ENCODE measurements at regions not wholly inside any gene's neighbourhood (a gene's known extent, or its start where the extent isn't known, plus 50 kb on each side); places are given as distances from the start of the nearest gene placed in this dataset.

- Histone ChIP-seq H3K4me3 (ENCODE audit: insufficient read depth, low read depth, low read length) (no peak overlapping the region), H3K27ac (ENCODE audit: insufficient read depth, low read depth, low read length, poor library complexity, severe bottlenecking) (no peak overlapping the region), H3K27me3 (ENCODE audit: control insufficient read depth, insufficient read depth, low read length, poor library complexity, severe bottlenecking) (no peaks in the 10 kb centered on the region), H3K9me3 (ENCODE audit: control insufficient read depth, low read length) (no peaks in the 10 kb centered on the region), H3K36me3 (ENCODE audit: control insufficient read depth, insufficient read depth, low read length) (no peaks in the 10 kb centered on the region), H3K4me1 (ENCODE audit: control insufficient read depth, insufficient read depth, low read length) (no peaks in the 10 kb centered on the region)
- WGBS, 2 experiments, result 65 to 76% methylated on average over 2 to 3 of the region's 3 CpGs
Measured at GRCh38 chr4:164488114-164488513, 265.8 kb upstream of the SMIM31 start.

GRCh38 chr4:164501074-164501473, 252.9 kb upstream of the SMIM31 start:
- H3K36me3 ChIP-seq (ENCODE audit: control insufficient read depth, insufficient read depth, low read length), result no peaks in the 10 kb centered on the region
- no peak overlapping the region for H3K4me3 ChIP-seq (ENCODE audit: insufficient read depth, low read depth, low read length)
- no peaks in the 10 kb centered on the region for H3K4me1 ChIP-seq (ENCODE audit: control insufficient read depth, insufficient read depth, low read length)
- no peaks in the 10 kb centered on the region for H3K9me3 ChIP-seq (ENCODE audit: control insufficient read depth, low read length)
- no peak overlapping the region for H3K27ac ChIP-seq (ENCODE audit: insufficient read depth, low read depth, low read length, poor library complexity, severe bottlenecking)
- H3K27me3 ChIP-seq (ENCODE audit: control insufficient read depth, insufficient read depth, low read length, poor library complexity, severe bottlenecking), result no peaks in the 10 kb centered on the region

GRCh38 chr4:164503874-164504273, 250.1 kb upstream of the SMIM31 start:
- 92 to 97% methylated on average over 3 of the region's 3 CpGs for WGBS, 2 experiments
- no peaks in the 10 kb centered on the region for H3K27me3 ChIP-seq (ENCODE audit: control insufficient read depth, insufficient read depth, low read length, poor library complexity, severe bottlenecking)
- H3K36me3 ChIP-seq (ENCODE audit: control insufficient read depth, insufficient read depth, low read length), result no peaks in the 10 kb centered on the region
- no peaks in the 10 kb centered on the region for H3K4me1 ChIP-seq (ENCODE audit: control insufficient read depth, insufficient read depth, low read length)
- H3K27ac ChIP-seq (ENCODE audit: insufficient read depth, low read depth, low read length, poor library complexity, severe bottlenecking), result no peak overlapping the region
- H3K4me3 ChIP-seq (ENCODE audit: insufficient read depth, low read depth, low read length), result no peak overlapping the region
- H3K9me3 ChIP-seq (ENCODE audit: control insufficient read depth, low read length), result no peaks in the 10 kb centered on the region

GRCh38 chr4:164508097-164508496, 245.8 kb upstream of the SMIM31 start:
- 85 to 92% methylated on average over 2 to 3 of the region's 3 CpGs for WGBS, 2 experiments
- no peaks in the 10 kb centered on the region for H3K27me3 ChIP-seq (ENCODE audit: control insufficient read depth, insufficient read depth, low read length, poor library complexity, severe bottlenecking)

GRCh38 chr4:164508771-164509170, 245.2 kb upstream of the SMIM31 start:
- Histone ChIP-seq H3K36me3 (ENCODE audit: control insufficient read depth, insufficient read depth, low read length) (no peaks in the 10 kb centered on the region), H3K4me3 (ENCODE audit: insufficient read depth, low read depth, low read length) (no peak overlapping the region), H3K27ac (ENCODE audit: insufficient read depth, low read depth, low read length, poor library complexity, severe bottlenecking) (no peak overlapping the region), H3K27me3 (ENCODE audit: control insufficient read depth, insufficient read depth, low read length, poor library complexity, severe bottlenecking) (no peaks in the 10 kb centered on the region), H3K9me3 (ENCODE audit: control insufficient read depth, low read length) (no peaks in the 10 kb centered on the region), H3K4me1 (ENCODE audit: control insufficient read depth, insufficient read depth, low read length) (no peaks in the 10 kb centered on the region)
- 80 to 86% methylated on average over 1 of the region's 1 CpG for WGBS, 2 experiments

More at GRCh38 chr4:164508097-164508496, 245.8 kb upstream of the SMIM31 start:
- no peak overlapping the region for H3K27ac ChIP-seq (ENCODE audit: insufficient read depth, low read depth, low read length, poor library complexity, severe bottlenecking)
- H3K36me3 ChIP-seq (ENCODE audit: control insufficient read depth, insufficient read depth, low read length), result no peaks in the 10 kb centered on the region
- no peak overlapping the region for H3K4me3 ChIP-seq (ENCODE audit: insufficient read depth, low read depth, low read length)
- H3K9me3 ChIP-seq (ENCODE audit: control insufficient read depth, low read length), result no peaks in the 10 kb centered on the region
- no peaks in the 10 kb centered on the region for H3K4me1 ChIP-seq (ENCODE audit: control insufficient read depth, insufficient read depth, low read length)

- Histone ChIP-seq H3K4me3 (ENCODE audit: insufficient read depth, low read depth, low read length) (no peak overlapping the region), H3K36me3 (ENCODE audit: control insufficient read depth, insufficient read depth, low read length) (no peaks in the 10 kb centered on the region), H3K27me3 (ENCODE audit: control insufficient read depth, insufficient read depth, low read length, poor library complexity, severe bottlenecking) (no peaks in the 10 kb centered on the region), H3K4me1 (ENCODE audit: control insufficient read depth, insufficient read depth, low read length) (no peaks in the 10 kb centered on the region), H3K9me3 (ENCODE audit: control insufficient read depth, low read length) (no peaks in the 10 kb centered on the region), H3K27ac (ENCODE audit: insufficient read depth, low read depth, low read length, poor library complexity, severe bottlenecking) (no peak overlapping the region)
- WGBS, 2 experiments, result 77 to 80% methylated on average over 3 of the region's 3 CpGs
Measured at GRCh38 chr4:164509951-164510350, 244.0 kb upstream of the SMIM31 start.

- H3K9me3 ChIP-seq (ENCODE audit: control insufficient read depth, low read length), result no peaks in the 10 kb centered on the region
- H3K27me3 ChIP-seq (ENCODE audit: control insufficient read depth, insufficient read depth, low read length, poor library complexity, severe bottlenecking), result no peaks in the 10 kb centered on the region
- 87 to 94% methylated on average over 2 of the region's 2 CpGs for WGBS, 2 experiments
- no peak overlapping the region for H3K27ac ChIP-seq (ENCODE audit: insufficient read depth, low read depth, low read length, poor library complexity, severe bottlenecking)
- no peaks in the 10 kb centered on the region for H3K4me1 ChIP-seq (ENCODE audit: control insufficient read depth, insufficient read depth, low read length)
- H3K36me3 ChIP-seq (ENCODE audit: control insufficient read depth, insufficient read depth, low read length), result no peaks in the 10 kb centered on the region
- H3K4me3 ChIP-seq (ENCODE audit: insufficient read depth, low read depth, low read length), result no peak overlapping the region
Measured at GRCh38 chr4:164512124-164512523, 241.8 kb upstream of the SMIM31 start.

- no peaks in the 10 kb centered on the region for H3K27me3 ChIP-seq (ENCODE audit: control insufficient read depth, insufficient read depth, low read length, poor library complexity, severe bottlenecking)
- no peak overlapping the region for H3K4me3 ChIP-seq (ENCODE audit: insufficient read depth, low read depth, low read length)
- no peaks in the 10 kb centered on the region for H3K36me3 ChIP-seq (ENCODE audit: control insufficient read depth, insufficient read depth, low read length)
- H3K27ac ChIP-seq (ENCODE audit: insufficient read depth, low read depth, low read length, poor library complexity, severe bottlenecking), result no peak overlapping the region
- no peaks in the 10 kb centered on the region for H3K4me1 ChIP-seq (ENCODE audit: control insufficient read depth, insufficient read depth, low read length)
- no peaks in the 10 kb centered on the region for H3K9me3 ChIP-seq (ENCODE audit: control insufficient read depth, low read length)
Measured at GRCh38 chr4:164514765-164515164, 239.2 kb upstream of the SMIM31 start.

- WGBS, 2 experiments, result 29 to 48% methylated on average over 2 to 4 of the region's 4 CpGs
- Histone ChIP-seq H3K36me3 (ENCODE audit: control insufficient read depth, insufficient read depth, low read length) (no peaks in the 10 kb centered on the region), H3K27me3 (ENCODE audit: control insufficient read depth, insufficient read depth, low read length, poor library complexity, severe bottlenecking) (no peaks in the 10 kb centered on the region), H3K27ac (ENCODE audit: insufficient read depth, low read depth, low read length, poor library complexity, severe bottlenecking) (peak overlapping the region; percentile 29), H3K4me1 (ENCODE audit: control insufficient read depth, insufficient read depth, low read length) (peaks cover 23% of the 10 kb centered on the region), H3K4me3 (ENCODE audit: insufficient read depth, low read depth, low read length) (no peak overlapping the region), H3K9me3 (ENCODE audit: control insufficient read depth, low read length) (no peaks in the 10 kb centered on the region)
Measured at GRCh38 chr4:164524789-164525188, 229.1 kb upstream of the SMIM31 start.

- no peak overlapping the region for H3K4me3 ChIP-seq (ENCODE audit: insufficient read depth, low read depth, low read length)
- WGBS, 2 experiments, result 24 to 28% methylated on average over 2 of the region's 4 CpGs
Measured at GRCh38 chr4:164526933-164527583, 226.9 kb upstream of the SMIM31 start.

GRCh38 chr4:164529058-164529457, 224.9 kb upstream of the SMIM31 start:
- H3K4me3 ChIP-seq (ENCODE audit: insufficient read depth, low read depth, low read length), result no peak overlapping the region
- peaks cover 19% of the 10 kb centered on the region for H3K4me1 ChIP-seq (ENCODE audit: control insufficient read depth, insufficient read depth, low read length)
- no peak overlapping the region for H3K27ac ChIP-seq (ENCODE audit: insufficient read depth, low read depth, low read length, poor library complexity, severe bottlenecking)
- H3K27me3 ChIP-seq (ENCODE audit: control insufficient read depth, insufficient read depth, low read length, poor library complexity, severe bottlenecking), result no peaks in the 10 kb centered on the region
- no peaks in the 10 kb centered on the region for H3K36me3 ChIP-seq (ENCODE audit: control insufficient read depth, insufficient read depth, low read length)
- WGBS, 2 experiments, result 94 to 97% methylated on average over 1 to 2 of the region's 2 CpGs
- no peaks in the 10 kb centered on the region for H3K9me3 ChIP-seq (ENCODE audit: control insufficient read depth, low read length)

More at GRCh38 chr4:164526933-164527583, 226.9 kb upstream of the SMIM31 start:
- Histone ChIP-seq H3K27me3 (ENCODE audit: control insufficient read depth, insufficient read depth, low read length, poor library complexity, severe bottlenecking) (no peaks in the 10 kb centered on the region), H3K27ac (ENCODE audit: insufficient read depth, low read depth, low read length, poor library complexity, severe bottlenecking) (no peak overlapping the region), H3K9me3 (ENCODE audit: control insufficient read depth, low read length) (no peaks in the 10 kb centered on the region), H3K36me3 (ENCODE audit: control insufficient read depth, insufficient read depth, low read length) (no peaks in the 10 kb centered on the region), H3K4me1 (ENCODE audit: control insufficient read depth, insufficient read depth, low read length) (peaks cover 23% of the 10 kb centered on the region)

Data from ectodermal cell (in vitro differentiated cells).